ENCODE measurements at regions not wholly inside any gene's neighbourhood (a gene's known extent, or its start where the extent isn't known, plus 50 kb on each side); places are given as distances from the start of the nearest gene placed in this dataset.

- no peak overlapping the region for H3K27ac ChIP-seq
- TF ChIP-seq CTCF (IDR thresholded peaks at IDR 0.05): no peak
Observed at GRCh38 chr22:47423861-47424820, 661.7 kb downstream of the TBC1D22A start.

GRCh38 chr22:47423266-47423665 lies 660.8 kb downstream of the TBC1D22A start:
- no peak for TF ChIP-seq CTCF (IDR thresholded peaks at IDR 0.05)
- no peak for DNase-seq (ENCODE audit: low spot score)

More at GRCh38 chr22:47423861-47424820, 661.7 kb downstream of the TBC1D22A start:
- DNase-seq (ENCODE audit: low spot score): peak; percentile 29
- H3K4me3 ChIP-seq: no peak overlapping the region

GRCh38 chr22:47422736-47423135 lies 660.3 kb downstream of the TBC1D22A start:
- TF ChIP-seq CTCF (IDR thresholded peaks at IDR 0.05): no peak
- DNase-seq (ENCODE audit: low spot score): no peak
- Histone ChIP-seq H3K4me3 (no peak overlapping the region), H3K27ac (no peak overlapping the region)

More at GRCh38 chr22:47423266-47423665, 660.8 kb downstream of the TBC1D22A start:
- H3K4me3 ChIP-seq: no peak overlapping the region
- no peak overlapping the region for H3K27ac ChIP-seq

- TF ChIP-seq CTCF (IDR thresholded peaks at IDR 0.05): no peak
- H3K27ac ChIP-seq: no peak overlapping the region
- DNase-seq (ENCODE audit: low spot score): no peak
- no peak overlapping the region for H3K4me3 ChIP-seq
Observed at GRCh38 chr22:47421846-47422245, 659.4 kb downstream of the TBC1D22A start.

- no peak for DNase-seq (ENCODE audit: low spot score)
- no peak overlapping the region for H3K27ac ChIP-seq
- H3K4me3 ChIP-seq: no peak overlapping the region
- no peak for TF ChIP-seq CTCF (IDR thresholded peaks at IDR 0.05)
Observed at GRCh38 chr22:47420211-47420610, 657.8 kb downstream of the TBC1D22A start.

- no peak for DNase-seq (ENCODE audit: low spot score)
- Histone ChIP-seq H3K4me3 (no peak overlapping the region), H3K27ac (no peak overlapping the region)
- no peak for TF ChIP-seq CTCF (IDR thresholded peaks at IDR 0.05)
Observed at GRCh38 chr22:47419239-47419638, 656.8 kb downstream of the TBC1D22A start.

GRCh38 chr22:47417699-47418098 lies 655.2 kb downstream of the TBC1D22A start:
- no peak for TF ChIP-seq CTCF (IDR thresholded peaks at IDR 0.05)
- no peak overlapping the region for H3K27ac ChIP-seq
- DNase-seq (ENCODE audit: low spot score): no peak
- no peak overlapping the region for H3K4me3 ChIP-seq
